ENCODE measurements at regions not wholly inside any gene's neighbourhood (a gene's known extent, or its start where the extent isn't known, plus 50 kb on each side); places are given as distances from the start of the nearest gene placed in this dataset.

GRCh38 chr11:27557226-27557625, 50.7 kb upstream of the LIN7C start:
- Mint-ChIP-seq H3K4me3 (no peak overlapping the region), H3K9me3 (no peaks in the 10 kb centered on the region), H3K4me1 (no peaks in the 10 kb centered on the region), H3K27ac (no peak overlapping the region), H3K27me3 (ENCODE audit: insufficient read depth) (peaks cover 10% of the 10 kb centered on the region), H3K36me3 (ENCODE audit: low read depth) (no peaks in the 10 kb centered on the region)
- Histone ChIP-seq H3K9me3 (ENCODE audit: control insufficient read depth, low read length) (no peaks in the 10 kb centered on the region), H3K4me1 (ENCODE audit: control insufficient read depth, insufficient read depth, low read length) (no peaks in the 10 kb centered on the region), H3K27ac (ENCODE audit: low read depth, low read length) (no peak overlapping the region), H3K9ac (ENCODE audit: extremely low read depth, low read length, poor library complexity, severe bottlenecking) (no peak overlapping the region), H3K4me3 (ENCODE audit: low read length) (no peak overlapping the region), H3K36me3 (ENCODE audit: control insufficient read depth, insufficient read depth, low read length) (no peaks in the 10 kb centered on the region), H3K27me3 (ENCODE audit: control insufficient read depth, insufficient read depth, low read length, poor library complexity, severe bottlenecking) (peaks cover 6% of the 10 kb centered on the region)
- 78% methylated on average over 3 of the region's 3 CpGs; no CpG with 5 or more reads in 1 of the 2 experiments for WGBS, 2 experiments (ENCODE audit: insufficient coverage in 1 of 2, insufficient read length in 1 of 2)
- no peak for DNase-seq
- TF ChIP-seq, protein P1, sequence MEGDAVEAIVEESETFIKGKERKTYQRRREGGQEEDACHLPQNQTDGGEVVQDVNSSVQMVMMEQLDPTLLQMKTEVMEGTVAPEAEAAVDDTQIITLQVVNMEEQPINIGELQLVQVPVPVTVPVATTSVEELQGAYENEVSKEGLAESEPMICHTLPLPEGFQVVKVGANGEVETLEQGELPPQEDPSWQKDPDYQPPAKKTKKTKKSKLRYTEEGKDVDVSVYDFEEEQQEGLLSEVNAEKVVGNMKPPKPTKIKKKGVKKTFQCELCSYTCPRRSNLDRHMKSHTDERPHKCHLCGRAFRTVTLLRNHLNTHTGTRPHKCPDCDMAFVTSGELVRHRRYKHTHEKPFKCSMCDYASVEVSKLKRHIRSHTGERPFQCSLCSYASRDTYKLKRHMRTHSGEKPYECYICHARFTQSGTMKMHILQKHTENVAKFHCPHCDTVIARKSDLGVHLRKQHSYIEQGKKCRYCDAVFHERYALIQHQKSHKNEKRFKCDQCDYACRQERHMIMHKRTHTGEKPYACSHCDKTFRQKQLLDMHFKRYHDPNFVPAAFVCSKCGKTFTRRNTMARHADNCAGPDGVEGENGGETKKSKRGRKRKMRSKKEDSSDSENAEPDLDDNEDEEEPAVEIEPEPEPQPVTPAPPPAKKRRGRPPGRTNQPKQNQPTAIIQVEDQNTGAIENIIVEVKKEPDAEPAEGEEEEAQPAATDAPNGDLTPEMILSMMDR (conservative IDR thresholded peaks at IDR 0.05), result no peak
